H1 (cell line): ENCODE measurements at regions not wholly inside any gene's neighbourhood (a gene's known extent, or its start where the extent isn't known, plus 50 kb on each side); places are given as distances from the start of the nearest gene placed in this dataset.

Experiments used
- CTCF ChIA-PET: fragments of 300-600 bp; sonication (Branson Sonifier 250); formaldehyde crosslinking; loops from one replicate; lab custom pipeline; 2021; ENCODE audit not compliant: partially characterized antibody; lab: Charles Lee
- POLR2A ChIA-PET: fragments of 300-600 bp; sonication (Branson Sonifier 250); formaldehyde crosslinking; loops from one replicate; lab custom pipeline; 2021; ENCODE audit warnings: inconsistent platforms; ENCODE audit not compliant: partially characterized antibody; lab: Charles Lee
- DNase-seq, 2 experiments: peaks; one replicate each; pipeline versions ENCODE4 v3.0.0 to v3.0.0-alpha.2; 2010 to 2022; ENCODE audit warnings: low spot score in 2 of 2, low read depth in 1 of 2, mixed read lengths in 1 of 2
- FAIRE-seq: peaks from 2 replicates; lab custom pipeline; 2011; peaks lifted over from hg19 to GRCh38; lab: Jason Lieb, UNC
- H2AFZ ChIP-seq: 2 replicates; pipeline ENCODE4 v1.8.1; 2012; ENCODE audit warnings: low read length, inconsistent platforms
- H2AK5ac ChIP-seq: 2 replicates; pipeline ENCODE4 v1.6.1; 2013; ENCODE audit warnings: low read depth, low read length
- H2BK120ac ChIP-seq: replicated peaks from 2 replicates; pipeline ENCODE3; 2013; ENCODE audit warnings: low read depth, low read length, inconsistent platforms
- H2BK12ac ChIP-seq: 2 replicates; pipeline ENCODE4 v1.6.1; 2013; ENCODE audit warnings: low read depth, low read length
- H2BK15ac ChIP-seq: 2 replicates; pipeline ENCODE4 v1.6.1; 2013; ENCODE audit warnings: low read length
- H2BK20ac ChIP-seq: 2 replicates; pipeline ENCODE4 v1.6.1; 2013; ENCODE audit warnings: low read length
- H2BK5ac ChIP-seq: 2 replicates; pipeline ENCODE4 v1.6.1; 2013; ENCODE audit warnings: low read depth, low read length
- H3K14ac ChIP-seq: 2 replicates; pipeline ENCODE4 v1.6.1; 2013; ENCODE audit warnings: inconsistent platforms; ENCODE audit not compliant: insufficient read length
- H3K18ac ChIP-seq: 2 replicates; pipeline ENCODE4 v1.6.1; 2013; ENCODE audit warnings: low read length; ENCODE audit errors: extremely low read depth
- H3K23ac ChIP-seq: 2 replicates; pipeline ENCODE4 v1.6.1; 2013; ENCODE audit warnings: inconsistent platforms; ENCODE audit not compliant: insufficient read length
- H3K23me2 ChIP-seq: 2 replicates; pipeline ENCODE4 v1.6.1; 2013; ENCODE audit warnings: low read depth, low read length
- H3K27ac ChIP-seq: 2 replicates; pipeline ENCODE4 v1.6.1; 2011; ENCODE audit warnings: low read depth, low read length, inconsistent platforms
- H3K27me3 ChIP-seq, 4 experiments: replicated peaks in 1 of 4; 1 replicate in 1 of 4; 2 replicates in 3 of 4; pipeline versions ENCODE4 v1.6.1 to v1.8.1; 2011 to 2013; ENCODE audit warnings: low read length in 3 of 4, mild to moderate bottlenecking in 3 of 4, inconsistent platforms in 2 of 4, mixed read lengths in 2 of 4, moderate library complexity in 1 of 4; ENCODE audit not compliant: control insufficient read depth in 3 of 4, insufficient read depth in 3 of 4; ENCODE audit errors: extremely low read depth in 1 of 4
- H3K36me3 ChIP-seq, 4 experiments: 2 replicates each; pipeline versions ENCODE4 v1.6.1 to v1.8.1; 2011 to 2013; ENCODE audit warnings: mild to moderate bottlenecking in 4 of 4, low read length in 3 of 4, moderate library complexity in 2 of 4, control low read depth in 1 of 4, inconsistent platforms in 1 of 4; ENCODE audit not compliant: insufficient read depth in 4 of 4, control insufficient read depth in 2 of 4
- H3K4ac ChIP-seq: replicated peaks from 2 replicates; pipeline ENCODE3; 2013; ENCODE audit warnings: low read length, low read depth, mixed read lengths, inconsistent platforms; ENCODE audit not compliant: insufficient read length
- H3K4me1 ChIP-seq, 4 experiments: replicated peaks in 1 of 4; 1 replicate in 1 of 4; 2 replicates in 3 of 4; pipeline versions ENCODE4 v1.6.1 to v1.8.1; 2011 to 2013; ENCODE audit warnings: low read length in 3 of 4, inconsistent platforms in 2 of 4, mixed read lengths in 1 of 4; ENCODE audit not compliant: insufficient read depth in 4 of 4, control insufficient read depth in 3 of 4
- H3K4me2 ChIP-seq, 2 experiments: 2 replicates each; pipeline versions ENCODE4 v1.6.1 to v1.8.1; 2011 to 2013; ENCODE audit warnings: low read depth in 2 of 2, low read length in 2 of 2, control low read depth in 1 of 2, inconsistent platforms in 1 of 2, mild to moderate bottlenecking in 1 of 2; ENCODE audit not compliant: insufficient read depth in 1 of 2
- H3K4me3 ChIP-seq, 4 experiments: fragments of 200-600, 300-600 bp in 1 of 4; sonication (generic), shearing (Covaris generic), sonication (Bioruptor Twin) in 1 of 4; 2 replicates each; pipeline versions ENCODE4 v1.5.1 to v1.8.1; 2011 to 2016; ENCODE audit warnings: low read length in 4 of 4, low read depth in 3 of 4, control low read depth in 2 of 4, inconsistent platforms in 2 of 4, mild to moderate bottlenecking in 2 of 4, mixed read lengths in 1 of 4, moderate library complexity in 1 of 4; ENCODE audit not compliant: insufficient read depth in 2 of 4; ENCODE audit errors: extremely low read depth in 1 of 4
- H3K56ac ChIP-seq: replicated peaks from 2 replicates; pipeline ENCODE3; 2013; ENCODE audit warnings: low read depth, mild to moderate bottlenecking, mixed read lengths, low read length, inconsistent platforms; ENCODE audit not compliant: insufficient read length
- H3K79me1 ChIP-seq: 2 replicates; pipeline ENCODE4 v1.6.1; 2013; ENCODE audit warnings: low read depth, low read length, control low read depth
- H3K79me2 ChIP-seq, 2 experiments: 2 replicates each; pipeline versions ENCODE4 v1.6.1 to v1.8.1; 2012 to 2013; ENCODE audit warnings: low read length in 2 of 2, mild to moderate bottlenecking in 2 of 2, inconsistent platforms in 1 of 2; ENCODE audit not compliant: insufficient read depth in 2 of 2, control insufficient read depth in 1 of 2
- H3K9ac ChIP-seq, 4 experiments: replicated peaks in 1 of 4; 1 replicate in 1 of 4; 2 replicates in 3 of 4; pipeline versions ENCODE4 v1.6.1 to v1.8.1; 2011 to 2013; ENCODE audit warnings: low read depth in 3 of 4, low read length in 3 of 4, control low read depth in 2 of 4, mild to moderate bottlenecking in 2 of 4, moderate library complexity in 2 of 4, inconsistent platforms in 1 of 4; ENCODE audit errors: extremely low read depth in 1 of 4
- H3K9me3 ChIP-seq, 2 experiments: 2 replicates each; pipeline versions ENCODE4 v1.6.1 to v1.8.1; 2012 to 2013; ENCODE audit warnings: mild to moderate bottlenecking in 2 of 2, moderate library complexity in 2 of 2, control low read depth in 1 of 2, inconsistent platforms in 1 of 2, low read depth in 1 of 2, low read length in 1 of 2, mixed read lengths in 1 of 2; ENCODE audit not compliant: insufficient read depth in 2 of 2
- H4K20me1 ChIP-seq, 2 experiments: replicated peaks in 1 of 2; 2 replicates each; pipeline versions ENCODE3 to v1.8.1; 2011 to 2013; ENCODE audit warnings: inconsistent platforms in 2 of 2, low read length in 2 of 2, mild to moderate bottlenecking in 1 of 2; ENCODE audit not compliant: insufficient read depth in 2 of 2, control insufficient read depth in 1 of 2
- H4K5ac ChIP-seq: 2 replicates; pipeline ENCODE4 v1.6.1; 2013; ENCODE audit warnings: low read length, low read depth, mixed read lengths, inconsistent platforms; ENCODE audit not compliant: insufficient read length
- H4K8ac ChIP-seq: 2 replicates; pipeline ENCODE4 v1.8.0; 2013; ENCODE audit warnings: mild to moderate bottlenecking, moderate library complexity, low read length, inconsistent platforms; ENCODE audit not compliant: insufficient read depth; ENCODE audit errors: extremely low read depth
- H4K91ac ChIP-seq: replicated peaks from 2 replicates; pipeline ENCODE3; 2013; ENCODE audit warnings: low read length, mixed read lengths, inconsistent platforms; ENCODE audit not compliant: insufficient read length
- BCL11A ChIP-seq, 2 experiments: IDR thresholded peaks; one replicate each; pipeline ENCODE4 v1.6.1; 2011; ENCODE audit warnings: low read depth in 2 of 2, low read length in 2 of 2, mild to moderate bottlenecking in 2 of 2
- CBX5 ChIP-seq: fragments of 300-800, 300-1000 bp; sonication (generic); IDR thresholded peaks from 2 replicates; pipeline ENCODE4 v1.7.1; 2016; ENCODE audit warnings: antibody characterized with exemption, low read length, low read depth
- CEBPB ChIP-seq: IDR thresholded peaks from 2 replicates; pipeline ENCODE4 v1.6.1; 2012; ENCODE audit warnings: low read depth, low read length
- FOSL1 ChIP-seq: IDR thresholded peaks from 2 replicates; pipeline ENCODE4 v1.6.1; 2011; ENCODE audit warnings: mild to moderate bottlenecking, low read depth, low read length, moderate library complexity; ENCODE audit not compliant: insufficient read depth
- GTF2F1 ChIP-seq: IDR thresholded peaks from 2 replicates; pipeline ENCODE4 v1.6.1; 2012; ENCODE audit warnings: low read depth, low read length, improper control_type of control experiment, borderline replicate concordance
- JUND ChIP-seq: IDR thresholded peaks from 2 replicates; pipeline ENCODE4 v1.6.1; 2011; ENCODE audit warnings: mild to moderate bottlenecking, improper control_type of control experiment, low read length
- NRF1 ChIP-seq: IDR thresholded peaks from 2 replicates; pipeline ENCODE4 v1.6.1; 2011; ENCODE audit warnings: mild to moderate bottlenecking, low read depth, low read length, improper control_type of control experiment
- SAP30 ChIP-seq: fragments of 300-600 bp; sonication (generic); IDR thresholded peaks from 2 replicates; pipeline ENCODE4 v1.7.1; 2012; ENCODE audit warnings: low read length, moderate library complexity, mild to moderate bottlenecking, inconsistent platforms; ENCODE audit not compliant: insufficient read depth, insufficient replicate concordance
- SP1 ChIP-seq: IDR thresholded peaks from 2 replicates; pipeline ENCODE4 v1.6.1; 2011; ENCODE audit warnings: low read depth, low read length
- SP4 ChIP-seq: IDR thresholded peaks from 2 replicates; pipeline ENCODE4 v1.6.1; 2012; ENCODE audit warnings: low read length, inconsistent platforms
- SUZ12 ChIP-seq: fragments of 200-600 bp; sonication (generic); IDR thresholded peaks from 2 replicates; pipeline ENCODE4 v1.6.1; 2012; ENCODE audit warnings: mild to moderate bottlenecking, inconsistent platforms, low read length, moderate library complexity, mixed read lengths
- TCF12 ChIP-seq: IDR thresholded peaks from 2 replicates; pipeline ENCODE4 v1.6.1; 2011; ENCODE audit warnings: low read depth, mild to moderate bottlenecking, low read length
- WGBS, 2 experiments: shearing (Covaris generic) in 1 of 2; methylation state at CpG; one replicate each; pipeline versions ENCODE4 v1.1.6 to v1.1.7; 2013 to 2015; ENCODE audit warnings: low lambda C conversion rate in 2 of 2, mixed read lengths in 2 of 2, inconsistent platforms in 1 of 2, low coverage in 1 of 2, missing lambda C conversion rate in 1 of 2; ENCODE audit not compliant: insufficient replicate concordance in 2 of 2, insufficient coverage in 1 of 2, insufficient read length in 1 of 2; ENCODE audit errors: extremely low coverage in 1 of 2, missing lambda C conversion rate in 1 of 2; 5-methylcytosine and 5-hydroxymethylcytosine counted together
- TF ChIP-seq, protein P1 (sequence below): IDR thresholded peaks from 2 replicates; pipeline ENCODE4 v1.6.1; 2012; ENCODE audit warnings: inconsistent platforms

DNA sequence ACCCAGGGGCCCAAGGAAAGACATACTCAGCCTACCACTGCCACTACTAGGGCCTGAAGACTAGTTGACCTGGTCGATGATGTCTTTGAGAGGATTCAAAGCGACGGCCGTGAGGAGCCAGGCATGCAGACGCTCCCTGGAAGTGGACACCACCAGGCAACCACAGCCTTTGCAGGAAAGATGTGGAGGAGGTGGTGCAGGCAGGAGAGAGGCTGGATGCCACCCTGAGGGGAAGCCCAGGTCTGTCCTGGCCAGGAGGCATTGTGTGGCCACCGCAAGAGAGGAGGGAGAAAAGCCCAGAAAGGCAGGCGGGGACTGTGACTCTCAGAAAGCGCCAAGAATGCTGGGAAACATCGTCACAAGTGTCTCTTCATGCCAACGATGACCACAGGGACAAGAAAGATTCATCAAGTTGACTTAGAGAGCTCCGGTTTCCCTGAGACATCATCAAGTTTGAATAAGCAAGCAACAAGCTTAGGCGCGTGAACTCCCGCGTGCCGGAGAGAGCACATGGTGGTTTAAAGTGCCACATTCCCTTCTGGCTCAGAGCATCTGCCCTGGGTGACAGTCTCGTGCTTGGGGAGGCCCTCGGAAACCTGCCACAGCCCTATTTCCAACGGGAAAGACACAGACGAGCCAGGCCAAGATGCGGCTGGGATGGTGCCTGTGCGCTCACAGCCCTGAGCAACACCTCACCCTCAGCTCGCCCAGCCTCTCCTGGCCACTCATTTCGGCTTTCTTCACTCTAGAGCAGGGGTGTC lies 464.5 kb upstream of the SALL3 start:
- no peak overlapping the region for H4K91ac ChIP-seq
- H3K9me3 ChIP-seq: no peaks in the 10 kb centered on the region
- H3K23ac ChIP-seq: no peak overlapping the region
- H3K36me3 ChIP-seq: no peaks in the 10 kb centered on the region
- ChIA-PET POLR2A (no interaction called here), CTCF (no interaction called here)
- FAIRE-seq (no peak), DNase-seq (no peak)
- H4K5ac ChIP-seq: no peak overlapping the region
- 0 out of 2 replicates have a peak overlapping the region, but pooled peaks have one; percentile 39 for H2AFZ ChIP-seq
- WGBS, 2 experiments: 91% methylated on average over 23 of the region's 24 CpGs; no CpG with 5 or more reads in 1 of the 2 experiments
- no peak overlapping the region for H3K14ac ChIP-seq
- no peaks in the 10 kb centered on the region for H3K79me2 ChIP-seq
- no peak overlapping the region for H2BK12ac ChIP-seq
- H3K9ac ChIP-seq: no peak overlapping the region
- no peak overlapping the region for H3K4me2 ChIP-seq
- H4K8ac ChIP-seq: no peak overlapping the region
- H3K56ac ChIP-seq: no peak overlapping the region
- H3K18ac ChIP-seq: no peak overlapping the region
- H2BK20ac ChIP-seq: no peak overlapping the region
- H3K4ac ChIP-seq: no peak overlapping the region
- no peaks in the 10 kb centered on the region for H3K79me1 ChIP-seq
- H2BK15ac ChIP-seq: no peak overlapping the region
- no peak overlapping the region for H3K27ac ChIP-seq
- H2BK5ac ChIP-seq: no peak overlapping the region
- H2AK5ac ChIP-seq: no peak overlapping the region
- H3K23me2 ChIP-seq: 0 out of 2 replicates have a peak, but pooled peaks cover 3% of the 10 kb centered on the region
- H2BK120ac ChIP-seq: no peak overlapping the region
- H3K4me3 ChIP-seq: no peak overlapping the region
- peaks cover 0 to 2% of the 10 kb centered on the region in 2 experiments for H4K20me1 ChIP-seq
- H3K27me3 ChIP-seq: no peaks in the 10 kb centered on the region
- H3K4me1 ChIP-seq: no peaks in the 10 kb centered on the region; a peak in 1 of 7 replicates
- TF ChIP-seq TCF12 (no peak), CEBPB (no peak), SAP30 (no peak), SP4 (no peak), JUND (no peak), BCL11A (IDR thresholded peaks at IDR 0.05; ENCODE audit: low read depth in 2 of 2, low read length in 2 of 2) (no peak), CBX5 (no peak), SUZ12 (no peak), SP1 (no peak), NRF1 (no peak), GTF2F1 (no peak), FOSL1 (no peak)
- TF ChIP-seq, protein P1, sequence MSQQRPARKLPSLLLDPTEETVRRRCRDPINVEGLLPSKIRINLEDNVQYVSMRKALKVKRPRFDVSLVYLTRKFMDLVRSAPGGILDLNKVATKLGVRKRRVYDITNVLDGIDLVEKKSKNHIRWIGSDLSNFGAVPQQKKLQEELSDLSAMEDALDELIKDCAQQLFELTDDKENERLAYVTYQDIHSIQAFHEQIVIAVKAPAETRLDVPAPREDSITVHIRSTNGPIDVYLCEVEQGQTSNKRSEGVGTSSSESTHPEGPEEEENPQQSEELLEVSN: no peak
